HG03565 (cell line): ENCODE measurements at regions not wholly inside any gene's neighbourhood (a gene's known extent, or its start where the extent isn't known, plus 50 kb on each side); places are given as distances from the start of the nearest gene placed in this dataset.
A peak's percentile ranks its signal among the peaks of the same experiment; 100 is the strongest.

Experiments
- ATAC-seq: cut with Tn5 transposase; IDR thresholded peaks from one replicate; pipeline ENCODE4 v1.9.1; 2021; ENCODE audit warnings: mild to moderate bottlenecking, moderate library complexity; ENCODE audit not compliant: unreplicated experiment

DNA sequence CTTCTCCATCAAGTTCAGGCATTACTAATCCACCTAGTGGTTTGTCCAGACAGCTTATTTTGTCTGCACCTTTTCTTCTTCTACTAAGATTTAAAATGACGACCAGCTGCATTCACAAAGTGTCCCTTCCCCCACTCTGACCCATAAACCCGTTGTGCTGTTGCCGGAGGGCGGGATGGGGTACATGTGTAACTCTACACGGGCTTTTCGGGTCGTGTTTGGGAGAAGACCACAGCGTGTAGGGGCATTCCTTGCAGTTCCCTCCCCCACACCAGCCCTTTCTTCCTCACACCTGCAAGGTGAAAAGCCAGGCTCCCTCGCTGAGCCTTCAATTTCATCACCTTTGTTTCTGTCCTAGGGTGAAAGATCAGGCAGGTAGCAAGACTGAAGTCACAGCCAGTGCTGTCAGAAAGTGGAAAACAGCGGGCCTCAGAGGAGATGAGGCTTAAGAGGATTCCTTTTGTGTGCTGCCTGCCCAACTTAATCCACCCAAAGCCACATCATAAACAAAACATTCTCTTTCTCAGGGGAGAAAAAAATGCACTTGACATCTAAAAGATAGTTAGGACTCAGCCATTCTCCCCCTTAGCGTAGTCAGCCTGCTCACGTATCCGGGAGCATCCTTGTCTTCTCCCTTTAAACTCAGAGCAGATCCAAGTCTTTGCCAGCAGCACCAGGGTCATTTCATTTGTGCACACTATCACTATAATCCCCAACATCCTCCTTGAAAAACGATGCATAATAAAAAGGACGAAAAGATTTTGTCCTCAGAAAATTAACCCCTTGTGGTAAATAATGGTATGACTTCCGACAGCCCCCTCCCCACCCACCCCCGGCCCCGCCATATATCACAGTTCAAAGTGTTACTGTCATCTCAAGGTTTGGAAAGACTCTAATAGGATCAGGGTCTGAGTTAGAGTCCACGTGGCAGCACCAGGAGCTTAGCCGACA, 599.0 kb downstream of the RAB28 start:
- ATAC-seq, result no peak

DNA sequence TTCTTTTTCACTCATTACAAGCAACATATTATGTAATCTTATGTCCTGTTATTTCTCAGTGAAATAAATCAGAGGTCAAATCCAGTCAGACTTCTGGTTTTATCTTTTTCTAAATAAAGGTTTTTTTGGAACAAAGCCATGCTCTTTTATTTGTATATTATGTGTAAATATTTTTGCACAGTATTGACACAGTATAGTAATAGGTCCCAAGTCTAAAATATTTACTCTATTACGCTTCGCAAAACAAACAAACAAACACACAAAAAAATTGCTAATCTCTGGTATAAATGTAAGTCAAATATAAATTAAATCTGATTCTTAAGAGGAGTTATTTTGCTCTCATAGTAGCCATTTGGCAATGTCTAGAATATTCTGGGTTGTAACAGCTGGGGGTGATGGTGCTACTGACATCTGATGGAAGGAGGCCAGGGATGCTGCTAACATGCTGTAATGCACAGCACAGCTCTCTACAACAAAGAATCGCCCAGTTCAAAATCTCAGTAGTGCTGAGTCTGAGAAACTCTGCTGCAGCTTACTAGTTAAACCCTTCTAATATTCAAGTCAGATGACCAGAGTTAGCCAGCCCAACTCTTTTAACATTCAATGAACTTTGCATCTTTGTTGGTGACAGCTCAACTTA, 602.1 kb downstream of the RAB28 start:
- ATAC-seq, result no peak

DNA sequence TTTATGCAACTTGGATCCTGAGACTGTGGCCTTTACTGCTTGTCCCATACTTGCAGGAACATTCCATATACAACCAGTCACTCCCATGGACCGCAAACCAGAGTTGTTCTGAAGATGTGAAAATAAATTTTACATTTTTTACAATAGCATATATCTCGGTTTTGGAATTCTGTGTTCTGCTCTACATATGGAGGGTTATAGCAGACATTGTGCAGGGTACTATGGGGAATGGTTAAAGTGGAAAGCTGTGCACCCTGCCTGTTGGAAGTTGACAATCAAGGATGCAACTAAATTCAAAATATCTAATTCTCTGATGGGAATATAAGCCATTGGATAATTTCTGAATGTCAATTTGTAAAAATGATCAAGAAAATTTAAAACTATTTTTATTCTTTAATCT, 603.3 kb downstream of the RAB28 start:
- no peak for ATAC-seq

DNA sequence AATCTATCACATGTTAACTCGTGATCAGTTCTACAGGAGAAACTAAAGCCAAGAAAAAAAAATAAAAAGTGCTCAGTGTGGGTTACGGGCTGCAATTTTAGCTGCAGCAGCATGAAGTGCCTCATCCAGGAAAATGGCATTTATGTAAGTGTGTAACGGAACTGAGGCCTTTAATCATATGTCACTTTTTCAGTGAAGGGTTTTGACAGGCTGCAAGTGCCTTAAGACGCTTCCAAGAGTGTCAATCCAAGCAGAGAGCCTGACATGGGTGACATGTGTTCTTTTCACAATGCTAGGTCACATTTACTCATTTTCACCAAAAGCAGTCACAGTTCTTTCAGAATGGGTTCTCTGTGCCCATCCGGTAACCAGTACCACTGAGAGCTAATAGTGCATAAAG, 604.6 kb downstream of the RAB28 start:
- ATAC-seq, result no peak

DNA sequence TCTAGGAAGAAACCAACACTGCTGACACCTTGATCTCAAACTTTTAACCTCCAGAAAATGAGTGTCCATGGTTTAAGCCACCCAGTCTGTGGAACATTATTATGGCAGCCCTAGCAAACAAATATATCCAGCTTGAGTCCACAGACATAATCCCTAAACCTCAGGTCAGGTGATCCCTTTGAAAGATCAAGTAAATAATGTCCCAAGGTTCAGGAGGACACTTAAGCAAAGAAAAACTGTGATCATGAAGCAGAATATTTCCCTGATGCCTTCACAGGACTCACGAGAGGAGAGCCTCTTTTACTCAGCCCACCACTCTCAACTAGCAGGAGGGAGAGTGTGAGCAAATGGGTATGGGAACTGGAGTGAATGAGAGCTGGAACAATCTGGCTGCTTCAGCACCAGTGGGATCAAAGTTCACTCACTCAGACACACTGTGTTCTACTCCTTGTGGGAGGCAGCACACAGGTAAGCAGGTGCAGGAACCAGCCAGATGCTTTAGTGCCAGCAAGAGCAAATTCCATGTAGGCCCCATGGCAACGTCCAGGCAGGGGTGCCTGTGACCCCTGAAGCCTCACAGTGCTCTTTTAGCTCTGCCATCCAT, 608.4 kb downstream of the RAB28 start:
- ATAC-seq, result no peak

GRCh38 chr4:12873351-12873750, 610.8 kb downstream of the RAB28 start:
- ATAC-seq, result no peak

DNA sequence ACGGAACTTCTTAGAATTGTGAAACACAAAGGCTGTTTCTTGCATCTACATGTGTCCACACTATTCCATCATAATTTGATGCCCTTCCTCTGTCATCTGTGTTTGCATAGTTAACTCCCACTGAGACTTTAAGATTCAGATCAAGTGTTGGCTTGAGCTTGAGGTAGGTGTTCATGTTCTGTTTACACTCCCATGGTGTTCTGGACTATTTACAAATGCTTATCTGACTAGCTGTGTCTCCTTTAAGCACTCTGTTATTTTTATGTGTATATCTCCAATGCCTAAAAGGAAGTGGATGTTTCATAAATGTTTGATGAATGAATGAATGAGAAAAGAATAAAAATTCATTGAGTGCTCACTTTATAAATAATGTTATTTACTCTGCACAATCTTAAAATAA, 622.7 kb downstream of the RAB28 start:
- no peak for ATAC-seq

- ATAC-seq, result peak; percentile 46
These were observed 631.5 kb downstream of the RAB28 start for GRCh38 chr4:12852338-12853307.

DNA sequence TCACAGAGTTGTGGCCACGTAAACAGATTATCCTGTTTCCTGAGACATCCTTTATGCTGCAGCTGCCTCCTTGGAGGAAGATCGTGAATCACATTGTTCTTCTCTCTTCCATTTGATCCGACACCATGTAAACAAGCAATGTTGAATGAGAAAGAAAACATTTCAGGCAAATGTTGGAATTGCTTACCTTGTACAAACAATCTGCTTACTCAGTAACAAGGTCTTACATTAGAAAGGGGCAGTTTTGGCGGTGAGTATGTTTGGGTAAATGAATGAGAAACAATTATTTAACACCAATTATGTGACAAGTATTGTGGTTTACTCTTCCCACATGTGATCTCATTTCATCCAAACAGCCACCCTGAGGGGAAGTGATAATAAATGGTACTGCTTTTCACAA, 637.8 kb downstream of the RAB28 start:
- ATAC-seq, result no peak

GRCh38 chr4:12844141-12844540, 640.0 kb downstream of the RAB28 start:
- ATAC-seq, result no peak

DNA sequence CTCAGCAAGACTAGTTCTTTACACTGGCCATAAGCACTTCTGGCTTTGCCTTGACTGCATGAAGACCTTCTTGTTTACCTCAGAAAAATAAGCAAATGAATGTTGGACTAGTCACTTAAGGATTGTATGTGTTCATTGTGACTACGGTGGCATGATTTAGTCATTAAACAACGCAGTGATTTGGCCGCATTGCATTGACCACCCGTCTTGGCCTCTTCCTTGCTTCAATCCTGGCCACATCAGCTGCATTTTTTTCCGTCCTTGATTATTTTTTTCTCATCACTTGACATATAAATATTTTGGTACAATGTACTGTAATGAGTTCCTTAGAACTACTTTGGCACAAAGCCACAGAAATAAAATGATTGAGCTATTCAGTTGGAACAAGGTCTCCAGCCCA, 656.2 kb downstream of the RAB28 start:
- ATAC-seq, result no peak

DNA sequence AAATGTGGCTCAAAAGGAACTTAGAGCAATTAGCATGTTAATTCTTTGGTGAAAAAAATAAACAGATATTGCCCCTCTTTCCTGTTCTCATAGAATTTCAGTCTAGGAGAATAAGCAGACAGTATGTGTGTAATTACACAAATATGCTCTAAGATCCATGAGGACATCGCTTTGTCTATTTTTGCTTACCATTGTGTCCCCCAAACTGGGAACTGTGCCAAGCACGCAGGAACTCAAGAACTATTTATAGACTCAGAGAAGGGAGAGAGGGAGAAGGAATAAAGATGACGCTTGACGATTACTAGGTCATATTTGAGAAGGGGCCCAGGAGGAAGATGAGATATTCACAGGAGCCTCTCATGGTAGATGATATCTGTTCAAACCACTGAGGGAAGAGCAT, 692.6 kb downstream of the RAB28 start:
- ATAC-seq, result no peak

- no peak for ATAC-seq
These were observed 696.9 kb downstream of the RAB28 start for GRCh38 chr4:12787261-12787660.

DNA sequence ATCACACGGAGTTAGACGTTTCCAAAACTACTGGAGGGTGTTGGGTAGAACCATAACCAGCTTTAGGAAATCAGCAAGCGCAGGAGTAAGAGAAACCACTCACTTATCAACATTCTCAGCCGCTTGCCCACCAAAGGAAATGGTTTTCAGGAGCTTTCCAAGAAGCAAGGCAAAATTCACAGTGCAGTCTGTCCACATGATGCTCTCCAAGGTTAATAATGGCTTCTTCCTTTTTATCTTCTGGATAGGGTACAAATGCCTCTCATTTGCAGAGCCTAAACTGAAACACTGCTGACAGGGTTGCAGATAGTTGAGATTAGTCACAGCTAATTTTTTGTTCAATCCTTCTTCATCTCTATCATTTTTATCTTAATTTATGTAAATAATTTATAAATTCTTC, 705.4 kb downstream of the RAB28 start:
- ATAC-seq, result no peak

DNA sequence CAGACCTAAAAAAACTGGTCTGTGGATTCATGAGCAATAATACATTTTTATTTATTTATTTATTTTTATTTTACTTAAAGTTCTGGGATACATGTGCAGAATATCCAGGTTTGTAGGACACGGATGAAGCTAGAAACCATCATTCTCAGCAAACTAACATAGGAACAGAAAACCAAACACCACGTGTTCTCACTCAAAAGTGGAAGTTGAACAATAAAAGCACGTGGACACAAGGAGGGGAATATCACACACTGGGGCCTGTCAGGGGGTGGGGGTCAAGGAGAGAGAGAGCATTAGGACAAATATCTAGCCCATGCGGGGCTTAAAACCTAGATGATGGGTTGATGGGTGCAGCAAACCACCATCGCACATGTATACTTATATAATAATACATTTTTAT, 705.9 kb downstream of the RAB28 start:
- ATAC-seq, result no peak

DNA sequence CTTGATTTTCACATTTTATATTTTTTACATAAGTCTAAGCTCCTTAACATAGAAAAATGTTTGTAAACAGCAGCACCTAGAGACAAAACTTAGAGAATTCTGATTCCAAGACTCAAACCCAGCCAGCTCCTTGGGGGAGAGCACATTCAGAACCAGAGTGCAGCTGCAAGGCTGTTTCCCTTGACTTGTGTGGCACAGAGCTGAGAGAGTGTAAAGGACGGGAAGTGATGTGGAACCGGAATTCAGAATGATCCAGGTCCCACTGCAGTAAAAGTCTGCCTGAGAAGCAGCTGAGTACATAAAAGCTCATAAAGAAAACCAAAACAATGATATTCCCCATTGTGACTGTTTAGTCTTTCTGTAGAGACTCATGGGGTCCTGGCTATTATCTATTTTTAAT, 713.8 kb downstream of the RAB28 start:
- ATAC-seq, result no peak

GRCh38 chr4:12761694-12762093, 722.4 kb downstream of the RAB28 start:
- ATAC-seq, result no peak

DNA sequence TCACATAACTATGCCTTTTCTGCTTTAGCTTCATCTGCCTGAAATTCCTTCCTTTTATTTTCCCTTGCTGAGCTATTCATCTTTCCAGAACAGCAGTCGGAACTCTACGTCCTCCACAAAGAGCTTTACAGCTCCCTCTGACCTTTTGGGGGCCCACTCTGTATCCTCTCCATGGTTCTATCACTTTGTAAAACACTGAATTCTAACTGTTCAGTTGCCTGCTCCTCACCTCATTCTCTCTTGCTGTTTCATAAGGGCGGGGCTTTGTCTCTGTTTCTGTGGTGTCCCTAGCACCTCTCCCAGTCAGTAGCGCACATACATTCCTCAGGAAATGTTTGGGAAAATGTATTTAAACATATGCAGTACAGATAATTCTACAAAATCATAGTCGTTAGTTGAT, 737.0 kb downstream of the RAB28 start:
- ATAC-seq, result no peak

DNA sequence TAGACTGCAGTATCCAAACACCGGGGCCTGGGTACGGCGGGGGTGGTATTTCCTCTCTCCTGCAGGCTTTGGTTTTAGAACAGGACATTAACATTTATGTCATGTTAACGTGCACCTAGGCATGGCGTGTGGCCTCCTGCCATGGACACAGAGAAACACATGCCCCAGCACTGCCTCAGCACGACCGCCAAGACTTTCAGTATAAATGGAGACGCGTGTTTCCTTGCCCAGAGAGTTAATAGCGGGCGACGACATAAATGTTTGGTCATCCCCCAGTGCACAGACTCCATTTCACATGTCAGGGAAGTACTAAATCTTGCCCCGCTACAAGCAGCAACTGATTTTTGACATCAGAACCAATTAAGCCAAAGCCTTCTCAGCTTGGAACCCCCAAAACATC, 737.9 kb downstream of the RAB28 start:
- ATAC-seq, result no peak

DNA sequence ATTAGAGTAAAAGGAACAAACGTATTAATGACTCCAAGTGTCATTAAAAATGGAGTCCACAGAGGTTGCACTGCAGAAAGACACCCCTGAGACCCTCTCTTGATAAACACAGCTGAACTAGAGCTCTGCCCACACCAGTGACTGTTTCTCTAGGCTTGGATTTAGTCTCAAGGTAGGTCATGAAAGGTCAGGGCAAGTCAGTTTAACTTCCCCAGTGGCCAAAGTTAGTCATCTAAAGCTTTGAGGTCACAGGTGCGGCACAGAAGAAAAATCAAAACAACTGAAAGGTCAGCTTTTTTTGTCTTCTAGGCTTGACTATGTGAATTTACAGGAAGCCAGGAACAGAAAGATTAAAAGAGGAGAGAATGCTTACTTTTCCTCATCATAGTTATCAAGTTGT, 749.6 kb downstream of the RAB28 start:
- ATAC-seq, result peak; percentile 56

- no peak for ATAC-seq
These were observed 754.8 kb downstream of the RAB28 start for GRCh38 chr4:12729384-12729783.
